Activated CD8-positive, alpha-beta T cell treated with anti-CD3 and anti-CD28 coated beads for 36 hours (primary cell): ENCODE measurements at regions not wholly inside any gene's neighbourhood (a gene's known extent, or its start where the extent isn't known, plus 50 kb on each side); places are given as distances from the start of the nearest gene placed in this dataset.

Experiments used
- ATAC-seq: fragments of 200-7000 bp; cut with Tn5 transposase; one replicate; pipeline ENCODE4 v1.10.0; 2021; ENCODE audit warnings: mild to moderate bottlenecking, moderate library complexity
- CTCF ChIA-PET: fragments of 350-600 bp; sonication (Branson Sonifier 250); formaldehyde crosslinking; loops from one replicate; lab custom pipeline; 2021; ENCODE audit warnings: antibody characterized with exemption; lab: Charles Lee
- POLR2A ChIA-PET: fragments of 350-600 bp; sonication (Branson Sonifier 250); formaldehyde crosslinking; loops from one replicate; lab custom pipeline; 2021; ENCODE audit warnings: antibody characterized with exemption; lab: Charles Lee
- DNase-seq: peaks from one replicate; pipeline ENCODE4 v3.0.0-alpha.2; 2020
- H3K27ac Mint-ChIP-seq: one replicate; pipeline ENCODE4 v1.8.0; 2021; ENCODE audit warnings: mild to moderate bottlenecking, mixed read lengths
- H3K27me3 Mint-ChIP-seq: one replicate; pipeline ENCODE4 v1.8.0; 2021; ENCODE audit warnings: mixed read lengths
- H3K36me3 Mint-ChIP-seq: one replicate; pipeline ENCODE4 v1.8.0; 2021; ENCODE audit warnings: low read depth, mixed read lengths
- H3K4me1 Mint-ChIP-seq: one replicate; pipeline ENCODE4 v1.8.0; 2021; ENCODE audit warnings: low read depth, mixed read lengths
- H3K4me3 Mint-ChIP-seq: one replicate; pipeline ENCODE4 v1.8.0; 2021; ENCODE audit warnings: mild to moderate bottlenecking, moderate library complexity, mixed read lengths
- H3K9me3 Mint-ChIP-seq: one replicate; pipeline ENCODE4 v1.8.0; 2021; ENCODE audit warnings: mixed read lengths
- CTCF ChIP-seq: fragments of 200-600 bp; IDR thresholded peaks from one replicate; pipeline ENCODE4 v1.8.0; 2022; ENCODE audit warnings: antibody characterized with exemption, mild to moderate bottlenecking
- intact Hi-C: fragments of 100-400 bp; cut with micrococcal nuclease; formaldehyde crosslinking; loops from one replicate; pipeline ENCODE4 v1.10.0; 2022

GRCh38 chr9:80644044-80644443 is 1045.3 kb downstream of the TLE1 start:
- no peaks in the 10 kb centered on the region for H3K36me3 Mint-ChIP-seq
- POLR2A ChIA-PET = no interaction called here
- peaks cover 2% of the 10 kb centered on the region for H3K9me3 Mint-ChIP-seq
- no peaks in the 10 kb centered on the region for H3K27me3 Mint-ChIP-seq
- CTCF ChIA-PET = no interaction called here
- no peak overlapping the region for H3K27ac Mint-ChIP-seq
- DNase-seq (no peak), ATAC-seq (no peak)
- no peaks in the 10 kb centered on the region for H3K4me1 Mint-ChIP-seq
- no peak overlapping the region for H3K4me3 Mint-ChIP-seq
- TF ChIP-seq CTCF = no peak
- intact Hi-C loops = no loop called here

DNA sequence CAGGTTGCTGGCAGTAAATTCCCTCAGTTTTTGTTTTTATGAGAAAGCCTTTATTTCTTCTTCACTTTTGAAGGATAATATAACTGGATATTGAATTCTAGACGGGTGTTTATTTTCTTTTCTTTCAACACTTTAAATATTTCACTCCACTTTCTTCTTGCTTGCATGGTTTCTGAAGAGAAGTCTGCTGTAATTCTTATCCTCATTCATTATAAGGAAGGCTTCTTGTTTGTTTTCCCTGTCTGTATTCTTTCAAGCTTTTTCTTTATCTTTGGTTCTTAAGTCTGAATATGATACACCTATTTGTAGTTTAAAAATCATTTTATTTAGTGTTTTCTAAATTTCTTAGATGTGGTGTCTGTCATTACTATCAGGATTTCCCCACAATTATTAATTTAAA is 1054.3 kb downstream of the TLE1 start:
- POLR2A ChIA-PET = no interaction called here
- Mint-ChIP-seq H3K36me3 (no peaks in the 10 kb centered on the region), H3K27me3 (no peaks in the 10 kb centered on the region), H3K4me3 (no peak overlapping the region), H3K9me3 (peaks cover 25% of the 10 kb centered on the region), H3K4me1 (no peaks in the 10 kb centered on the region), H3K27ac (no peak overlapping the region)
- ATAC-seq = no peak
- DNase-seq = no peak
- intact Hi-C loops = no loop called here
- CTCF ChIA-PET = no interaction called here
- no peak for TF ChIP-seq CTCF

- Mint-ChIP-seq H3K27ac (no peak overlapping the region), H3K4me1 (no peaks in the 10 kb centered on the region), H3K9me3 (peaks cover 29% of the 10 kb centered on the region), H3K27me3 (no peaks in the 10 kb centered on the region), H3K36me3 (no peaks in the 10 kb centered on the region), H3K4me3 (no peak overlapping the region)
- ATAC-seq = no peak
- ChIA-PET CTCF (no interaction called here), POLR2A (no interaction called here)
- no peak for DNase-seq
- no peak for TF ChIP-seq CTCF
- intact Hi-C loops = no loop called here
These were observed 1057.3 kb downstream of the TLE1 start for GRCh38 chr9:80632041-80632440.

- ATAC-seq = no peak
- ChIA-PET POLR2A (no interaction called here), CTCF (no interaction called here)
- intact Hi-C loops = no loop called here
- Mint-ChIP-seq H3K9me3 (peaks cover 2% of the 10 kb centered on the region), H3K27ac (no peak overlapping the region), H3K4me3 (no peak overlapping the region), H3K36me3 (no peaks in the 10 kb centered on the region), H3K27me3 (no peaks in the 10 kb centered on the region), H3K4me1 (no peaks in the 10 kb centered on the region)
- DNase-seq = no peak
- TF ChIP-seq CTCF = no peak
These were observed 1050.7 kb downstream of the TLE4 start for GRCh38 chr9:80622508-80622907.

- Mint-ChIP-seq H3K4me1 (no peaks in the 10 kb centered on the region), H3K27ac (no peak overlapping the region), H3K36me3 (no peaks in the 10 kb centered on the region), H3K27me3 (no peaks in the 10 kb centered on the region), H3K4me3 (no peak overlapping the region), H3K9me3 (peaks cover 2% of the 10 kb centered on the region)
- CTCF ChIA-PET = no interaction called here
- intact Hi-C loops = no loop called here
- no peak for TF ChIP-seq CTCF
- ATAC-seq (no peak), DNase-seq (no peak)
- POLR2A ChIA-PET = no interaction called here
These were observed 1047.6 kb downstream of the TLE4 start for GRCh38 chr9:80619356-80619755.
